ENCODE measurements at regions not wholly inside any gene's neighbourhood (a gene's known extent, or its start where the extent isn't known, plus 50 kb on each side); places are given as distances from the start of the nearest gene placed in this dataset.

- Histone ChIP-seq H3K4me2 (ENCODE audit: low read length) (no peak overlapping the region), H2AFZ (ENCODE audit: low read depth, low read length) (no peak overlapping the region), H3K27me3 (ENCODE audit: low read depth, low read length) (no peaks in the 10 kb centered on the region), H3K79me2 (ENCODE audit: low read length) (no peaks in the 10 kb centered on the region), H4K20me1 (ENCODE audit: insufficient read depth, low read length) (no peaks in the 10 kb centered on the region), H3K9ac (ENCODE audit: low read length) (no peak overlapping the region), H3K4me1 (ENCODE audit: low read length) (no peaks in the 10 kb centered on the region), H3K4me3 (ENCODE audit: low read length) (no peak overlapping the region), H3K27ac (ENCODE audit: low read length) (no peak overlapping the region), H3K36me3 (replicated peaks; ENCODE audit: low read depth, low read length) (no peaks in the 10 kb centered on the region), H3K9me3 (ENCODE audit: insufficient read depth, low read length) (0 out of 2 replicates have a peak, but pooled peaks cover 2% of the 10 kb centered on the region)
- TF ChIP-seq EZH2phosphoT487 (IDR thresholded peaks at IDR 0.05; ENCODE audit: low read depth): no peak
- TF ChIP-seq CTCF (IDR thresholded peaks at IDR 0.05; ENCODE audit: low read depth, low read length): no peak
Measured at GRCh38 chr9:105171589-105171988, 72.9 kb upstream of the SLC44A1 start.

- H3K79me2 ChIP-seq (ENCODE audit: low read length): no peaks in the 10 kb centered on the region
- H3K27me3 ChIP-seq (ENCODE audit: low read depth, low read length): no peaks in the 10 kb centered on the region
- 0 out of 2 replicates have a peak, but pooled peaks cover under 1% of the 10 kb centered on the region for H3K9me3 ChIP-seq (ENCODE audit: insufficient read depth, low read length)
- no peaks in the 10 kb centered on the region for H3K4me1 ChIP-seq (ENCODE audit: low read length)
- H3K4me3 ChIP-seq (ENCODE audit: low read length): no peak overlapping the region
- H3K27ac ChIP-seq (ENCODE audit: low read length): no peak overlapping the region
- no peak overlapping the region for H2AFZ ChIP-seq (ENCODE audit: low read depth, low read length)
- no peak overlapping the region for H3K9ac ChIP-seq (ENCODE audit: low read length)
- H4K20me1 ChIP-seq (ENCODE audit: insufficient read depth, low read length): no peaks in the 10 kb centered on the region
- TF ChIP-seq EZH2phosphoT487 (IDR thresholded peaks at IDR 0.05; ENCODE audit: low read depth) (no peak), CTCF (IDR thresholded peaks at IDR 0.05; ENCODE audit: low read depth, low read length) (no peak)
- no peaks in the 10 kb centered on the region for H3K36me3 ChIP-seq (replicated peaks; ENCODE audit: low read depth, low read length)
- no peak overlapping the region for H3K4me2 ChIP-seq (ENCODE audit: low read length)
Measured at GRCh38 chr9:105172436-105172835, 72.0 kb upstream of the SLC44A1 start.

GRCh38 chr9:105173306-105173705 is 71.1 kb upstream of the SLC44A1 start:
- Histone ChIP-seq H3K4me1 (ENCODE audit: low read length) (no peaks in the 10 kb centered on the region), H2AFZ (ENCODE audit: low read depth, low read length) (no peak overlapping the region)

GRCh38 chr9:105173826-105174225 is 70.6 kb upstream of the SLC44A1 start:
- Histone ChIP-seq H3K9ac (ENCODE audit: low read length) (no peak overlapping the region), H3K36me3 (replicated peaks; ENCODE audit: low read depth, low read length) (no peaks in the 10 kb centered on the region), H3K4me2 (ENCODE audit: low read length) (no peak overlapping the region), H4K20me1 (ENCODE audit: insufficient read depth, low read length) (no peaks in the 10 kb centered on the region), H3K79me2 (ENCODE audit: low read length) (no peaks in the 10 kb centered on the region), H3K9me3 (ENCODE audit: insufficient read depth, low read length) (no peaks in the 10 kb centered on the region), H2AFZ (ENCODE audit: low read depth, low read length) (no peak overlapping the region), H3K4me3 (ENCODE audit: low read length) (no peak overlapping the region), H3K4me1 (ENCODE audit: low read length) (no peaks in the 10 kb centered on the region), H3K27me3 (ENCODE audit: low read depth, low read length) (no peaks in the 10 kb centered on the region), H3K27ac (ENCODE audit: low read length) (no peak overlapping the region)
- TF ChIP-seq EZH2phosphoT487 (IDR thresholded peaks at IDR 0.05; ENCODE audit: low read depth): no peak
- TF ChIP-seq CTCF (IDR thresholded peaks at IDR 0.05; ENCODE audit: low read depth, low read length): no peak

More at GRCh38 chr9:105173306-105173705, 71.1 kb upstream of the SLC44A1 start:
- no peaks in the 10 kb centered on the region for H3K27me3 ChIP-seq (ENCODE audit: low read depth, low read length)
- no peak overlapping the region for H3K9ac ChIP-seq (ENCODE audit: low read length)
- H3K36me3 ChIP-seq (replicated peaks; ENCODE audit: low read depth, low read length): no peaks in the 10 kb centered on the region
- no peaks in the 10 kb centered on the region for H3K79me2 ChIP-seq (ENCODE audit: low read length)
- H3K4me2 ChIP-seq (ENCODE audit: low read length): no peak overlapping the region
- no peak for TF ChIP-seq EZH2phosphoT487 (IDR thresholded peaks at IDR 0.05; ENCODE audit: low read depth)
- TF ChIP-seq CTCF (IDR thresholded peaks at IDR 0.05; ENCODE audit: low read depth, low read length): no peak
- H3K4me3 ChIP-seq (ENCODE audit: low read length): no peak overlapping the region
- no peak overlapping the region for H3K27ac ChIP-seq (ENCODE audit: low read length)
- no peaks in the 10 kb centered on the region for H4K20me1 ChIP-seq (ENCODE audit: insufficient read depth, low read length)
- no peaks in the 10 kb centered on the region for H3K9me3 ChIP-seq (ENCODE audit: insufficient read depth, low read length)
